Memory B cell (primary cell): ENCODE measurements at regions not wholly inside any gene's neighbourhood (a gene's known extent, or its start where the extent isn't known, plus 50 kb on each side); places are given as distances from the start of the nearest gene placed in this dataset.

Experiments
- ATAC-seq: fragments of 150-1000 bp; cut with Tn5 transposase; 2 replicates; pipeline ENCODE4 v1.10.0; 2021; ENCODE audit warnings: low read depth, mild to moderate bottlenecking, moderate library complexity
- DNase-seq, 2 donors: peaks; one replicate each; pipeline ENCODE4 v3.0.0; 2022; ENCODE audit warnings: low spot score in 2 of 2
- H3K27ac Mint-ChIP-seq: one replicate; pipeline ENCODE4 v1.8.0; 2022; ENCODE audit warnings: mild to moderate bottlenecking, moderate library complexity, mixed read lengths
- H3K27me3 Mint-ChIP-seq: one replicate; pipeline ENCODE4 v1.8.0; 2022; ENCODE audit warnings: mixed read lengths
- H3K36me3 Mint-ChIP-seq: one replicate; pipeline ENCODE4 v1.8.0; 2022; ENCODE audit warnings: mild to moderate bottlenecking, mixed read lengths
- H3K4me1 Mint-ChIP-seq: one replicate; pipeline ENCODE4 v1.8.0; 2022; ENCODE audit warnings: mixed read lengths
- H3K4me3 Mint-ChIP-seq: one replicate; pipeline ENCODE4 v1.8.0; 2022; ENCODE audit warnings: mild to moderate bottlenecking, moderate library complexity, mixed read lengths
- H3K9me3 Mint-ChIP-seq: one replicate; pipeline ENCODE4 v1.8.0; 2022; ENCODE audit warnings: mixed read lengths

- no peaks in the 10 kb centered on the region for H3K4me1 Mint-ChIP-seq
- no peak overlapping the region for H3K27ac Mint-ChIP-seq
- no peaks in the 10 kb centered on the region for H3K9me3 Mint-ChIP-seq
- no peak overlapping the region for H3K4me3 Mint-ChIP-seq
- no peaks in the 10 kb centered on the region for H3K27me3 Mint-ChIP-seq
- H3K36me3 Mint-ChIP-seq = peaks cover 6% of the 10 kb centered on the region
- DNase-seq = no peak
- ATAC-seq = no peak
Observed at GRCh38 chr2:217431577-217432269, 571.1 kb downstream of the TNS1 start.

GRCh38 chr2:217430916-217431576 lies 571.2 kb upstream of the TNP1 start:
- no peak overlapping the region for H3K27ac Mint-ChIP-seq
- no peaks in the 10 kb centered on the region for H3K9me3 Mint-ChIP-seq
- ATAC-seq = no peak
- no peak overlapping the region for H3K4me3 Mint-ChIP-seq
- H3K4me1 Mint-ChIP-seq = no peaks in the 10 kb centered on the region
- DNase-seq = no peak
- peaks cover 6% of the 10 kb centered on the region for H3K36me3 Mint-ChIP-seq
- H3K27me3 Mint-ChIP-seq = no peaks in the 10 kb centered on the region

GRCh38 chr2:217429981-217430500 lies 570.2 kb upstream of the TNP1 start:
- H3K27ac Mint-ChIP-seq = no peak overlapping the region
- DNase-seq (no peak), ATAC-seq (no peak)
- no peaks in the 10 kb centered on the region for H3K4me1 Mint-ChIP-seq
- H3K9me3 Mint-ChIP-seq = no peaks in the 10 kb centered on the region
- H3K4me3 Mint-ChIP-seq = no peak overlapping the region
- H3K36me3 Mint-ChIP-seq = peaks cover 6% of the 10 kb centered on the region
- no peaks in the 10 kb centered on the region for H3K27me3 Mint-ChIP-seq

GRCh38 chr2:217421834-217422233 lies 562.0 kb upstream of the TNP1 start:
- no peaks in the 10 kb centered on the region for H3K4me1 Mint-ChIP-seq
- peaks cover 2% of the 10 kb centered on the region for H3K36me3 Mint-ChIP-seq
- H3K4me3 Mint-ChIP-seq = no peak overlapping the region
- DNase-seq = no peak
- H3K9me3 Mint-ChIP-seq = no peaks in the 10 kb centered on the region
- no peak overlapping the region for H3K27ac Mint-ChIP-seq
- no peak for ATAC-seq
- no peaks in the 10 kb centered on the region for H3K27me3 Mint-ChIP-seq

GRCh38 chr2:217420854-217421253 lies 561.0 kb upstream of the TNP1 start:
- no peak overlapping the region for H3K4me3 Mint-ChIP-seq
- ATAC-seq (no peak), DNase-seq (no peak)
- H3K9me3 Mint-ChIP-seq = no peaks in the 10 kb centered on the region
- no peak overlapping the region for H3K27ac Mint-ChIP-seq
- no peaks in the 10 kb centered on the region for H3K27me3 Mint-ChIP-seq
- no peaks in the 10 kb centered on the region for H3K4me1 Mint-ChIP-seq
- H3K36me3 Mint-ChIP-seq = peaks cover 2% of the 10 kb centered on the region

- Mint-ChIP-seq H3K27me3 (no peaks in the 10 kb centered on the region), H3K36me3 (peaks cover 2% of the 10 kb centered on the region), H3K9me3 (no peaks in the 10 kb centered on the region), H3K4me1 (no peaks in the 10 kb centered on the region), H3K4me3 (no peak overlapping the region), H3K27ac (no peak overlapping the region)
- no peak for ATAC-seq
- no peak for DNase-seq
Observed at GRCh38 chr2:217419055-217419671, 559.3 kb upstream of the TNP1 start.

- H3K36me3 Mint-ChIP-seq = peaks cover 2% of the 10 kb centered on the region
- H3K4me1 Mint-ChIP-seq = no peaks in the 10 kb centered on the region
- DNase-seq = no peak
- H3K27ac Mint-ChIP-seq = no peak overlapping the region
- H3K27me3 Mint-ChIP-seq = peaks cover 1% of the 10 kb centered on the region
- no peak for ATAC-seq
- no peak overlapping the region for H3K4me3 Mint-ChIP-seq
- no peaks in the 10 kb centered on the region for H3K9me3 Mint-ChIP-seq
Observed at GRCh38 chr2:217418544-217418943, 558.7 kb upstream of the TNP1 start.

GRCh38 chr2:217418090-217418489 lies 558.2 kb upstream of the TNP1 start:
- no peak overlapping the region for H3K4me3 Mint-ChIP-seq
- H3K27ac Mint-ChIP-seq = no peak overlapping the region
- peaks cover 2% of the 10 kb centered on the region for H3K36me3 Mint-ChIP-seq
- ATAC-seq (no peak), DNase-seq (no peak)
- no peaks in the 10 kb centered on the region for H3K4me1 Mint-ChIP-seq
- no peaks in the 10 kb centered on the region for H3K9me3 Mint-ChIP-seq
- peaks cover 1% of the 10 kb centered on the region for H3K27me3 Mint-ChIP-seq

- ATAC-seq (no peak), DNase-seq (no peak)
- Mint-ChIP-seq H3K9me3 (no peaks in the 10 kb centered on the region), H3K27me3 (peaks cover 3% of the 10 kb centered on the region), H3K4me3 (no peak overlapping the region), H3K4me1 (no peaks in the 10 kb centered on the region), H3K36me3 (peaks cover 4% of the 10 kb centered on the region), H3K27ac (no peak overlapping the region)
Observed at GRCh38 chr2:217417536-217417935, 557.7 kb upstream of the TNP1 start.

- Mint-ChIP-seq H3K4me3 (no peak overlapping the region), H3K4me1 (no peaks in the 10 kb centered on the region), H3K9me3 (no peaks in the 10 kb centered on the region), H3K36me3 (peaks cover 4% of the 10 kb centered on the region), H3K27me3 (peaks cover 3% of the 10 kb centered on the region), H3K27ac (no peak overlapping the region)
- ATAC-seq = no peak
- no peak for DNase-seq
Observed at GRCh38 chr2:217415316-217415715, 555.5 kb upstream of the TNP1 start.

- H3K27me3 Mint-ChIP-seq = peaks cover 3% of the 10 kb centered on the region
- H3K9me3 Mint-ChIP-seq = no peaks in the 10 kb centered on the region
- no peak for ATAC-seq
- DNase-seq = no peak
- H3K4me1 Mint-ChIP-seq = no peaks in the 10 kb centered on the region
- H3K4me3 Mint-ChIP-seq = no peak overlapping the region
- H3K36me3 Mint-ChIP-seq = peaks cover 4% of the 10 kb centered on the region
- no peak overlapping the region for H3K27ac Mint-ChIP-seq
Observed at GRCh38 chr2:217414429-217414828, 554.6 kb upstream of the TNP1 start.

GRCh38 chr2:217413193-217413592 lies 553.3 kb upstream of the TNP1 start:
- H3K4me1 Mint-ChIP-seq = no peaks in the 10 kb centered on the region
- peaks cover 2% of the 10 kb centered on the region for H3K36me3 Mint-ChIP-seq
- no peak overlapping the region for H3K27ac Mint-ChIP-seq
- DNase-seq = no peak
- H3K4me3 Mint-ChIP-seq = no peak overlapping the region
- no peak for ATAC-seq
- no peaks in the 10 kb centered on the region for H3K9me3 Mint-ChIP-seq
- H3K27me3 Mint-ChIP-seq = peaks cover 3% of the 10 kb centered on the region

GRCh38 chr2:217412721-217413120 lies 552.9 kb upstream of the TNP1 start:
- DNase-seq = no peak
- ATAC-seq = no peak
- Mint-ChIP-seq H3K27me3 (peaks cover 3% of the 10 kb centered on the region), H3K4me1 (no peaks in the 10 kb centered on the region), H3K27ac (no peak overlapping the region), H3K9me3 (peaks cover under 1% of the 10 kb centered on the region), H3K4me3 (no peak overlapping the region), H3K36me3 (peaks cover 2% of the 10 kb centered on the region)

GRCh38 chr2:217412277-217412676 lies 552.4 kb upstream of the TNP1 start:
- Mint-ChIP-seq H3K36me3 (peaks cover 2% of the 10 kb centered on the region), H3K4me1 (no peaks in the 10 kb centered on the region), H3K9me3 (peaks cover 2% of the 10 kb centered on the region), H3K4me3 (no peak overlapping the region), H3K27ac (no peak overlapping the region), H3K27me3 (peaks cover 4% of the 10 kb centered on the region)
- DNase-seq (no peak), ATAC-seq (no peak)
